Mammary epithelial cell (primary cell): ENCODE measurements at regions not wholly inside any gene's neighbourhood (a gene's known extent, or its start where the extent isn't known, plus 50 kb on each side); places are given as distances from the start of the nearest gene placed in this dataset.

Experiments
- CTCF ChIP-seq, 2 donors: IDR thresholded peaks in 1 of 2; conservative IDR thresholded peaks in 1 of 2; 2 replicates each; pipeline ENCODE4 v1.5.1; 2011 to 2012; ENCODE audit warnings: inconsistent platforms in 2 of 2, low read length in 2 of 2, mild to moderate bottlenecking in 2 of 2, control low read depth in 1 of 2, low read depth in 1 of 2; ENCODE audit not compliant: insufficient read depth in 1 of 2; ENCODE audit errors: extremely low read depth in 1 of 2
- EZH2 ChIP-seq: IDR thresholded peaks from 2 replicates; pipeline ENCODE4 v1.6.1; 2012; ENCODE audit warnings: low read length, inconsistent platforms, borderline replicate concordance

DNA sequence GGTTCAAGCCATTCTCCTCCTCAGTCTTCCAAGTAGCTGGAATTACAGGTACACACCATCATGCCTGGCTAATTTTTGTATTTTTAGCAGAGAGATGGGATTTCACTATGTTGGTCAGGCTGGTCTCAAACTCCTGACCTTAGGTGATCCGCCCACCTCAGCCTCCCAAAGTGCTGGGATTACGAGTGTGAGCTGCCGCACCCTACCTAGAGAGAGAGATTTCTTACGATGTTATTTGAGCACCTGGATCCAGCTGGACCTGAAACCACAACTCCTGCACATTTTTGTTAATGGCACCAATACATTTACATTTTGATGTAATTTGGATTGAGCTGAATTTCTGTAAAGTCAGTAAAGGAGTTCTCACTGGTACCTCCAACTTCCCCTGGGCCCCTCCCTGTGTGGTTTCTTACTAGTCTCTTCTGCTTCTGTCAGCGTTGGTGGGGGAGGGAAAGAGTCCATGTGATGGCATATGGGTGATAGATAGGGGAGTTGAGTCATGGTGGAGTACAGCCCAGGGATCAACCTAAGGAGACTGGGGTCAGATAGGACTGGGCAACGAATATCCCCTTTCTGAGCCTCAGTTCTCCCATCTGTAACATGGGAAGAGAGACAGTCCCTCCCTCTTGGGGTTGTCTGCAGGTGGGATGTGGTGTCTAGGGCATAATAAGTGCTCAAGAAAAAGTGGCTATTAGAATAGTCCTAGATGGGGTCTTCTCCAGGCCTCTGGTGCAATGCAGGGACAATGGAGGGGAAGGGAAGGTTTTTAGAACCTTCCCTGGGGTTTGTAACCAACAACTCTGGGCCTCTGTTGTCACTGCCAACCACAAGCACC, 83.3 kb upstream of the MED13L start:
- TF ChIP-seq CTCF (conservative IDR thresholded peaks at IDR 0.05 in 1 of 2, IDR thresholded peaks at IDR 0.05 in 1 of 2; ENCODE audit: extremely low read depth in 1 of 2, insufficient read depth in 1 of 2, low read depth in 1 of 2, low read length in 2 of 2) = no peak
- no peak for TF ChIP-seq EZH2
